ENCODE measurements at regions not wholly inside any gene's neighbourhood (a gene's known extent, or its start where the extent isn't known, plus 50 kb on each side); places are given as distances from the start of the nearest gene placed in this dataset.

DNA sequence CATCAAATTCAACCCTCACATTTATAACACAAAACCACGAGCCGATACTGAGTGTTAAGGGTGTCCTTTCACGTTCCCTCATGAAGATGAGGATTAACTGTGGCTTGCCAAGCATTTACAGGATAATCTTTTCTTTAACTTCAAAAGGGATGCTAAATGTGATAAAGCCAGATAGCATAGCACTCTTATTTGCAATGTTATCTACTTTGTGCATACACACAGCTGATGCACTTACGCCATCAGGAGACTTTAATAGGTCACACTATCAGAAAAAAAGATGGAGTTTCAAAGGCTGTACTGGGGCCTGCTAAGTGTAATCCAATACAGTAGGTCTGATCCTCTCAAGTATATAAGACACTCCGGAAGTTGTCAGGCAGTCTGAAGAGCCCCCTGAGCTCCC is 572.7 kb downstream of the PIK3C3 start:
- H3K27ac ChIP-seq (ENCODE audit: insufficient read depth, low read depth, low read length): no peak overlapping the region
- FAIRE-seq (no peak), DNase-seq (ENCODE audit: low read depth, low spot score) (no peak)
- TF ChIP-seq GATA2 (IDR thresholded peaks at IDR 0.05; ENCODE audit: insufficient read depth, insufficient read length, low read depth, low read length) (no peak), MAX (IDR thresholded peaks at IDR 0.05; ENCODE audit: insufficient read depth, insufficient read length) (no peak), JUN (IDR thresholded peaks at IDR 0.05; ENCODE audit: borderline replicate concordance, insufficient read depth, insufficient read length, low read depth) (no peak), POLR2A (IDR thresholded peaks at IDR 0.05; ENCODE audit: low read depth, low read length) (no peak), FOS (IDR thresholded peaks at IDR 0.05; ENCODE audit: borderline replicate concordance, insufficient read depth, low read length) (no peak), MYC (IDR thresholded peaks at IDR 0.05; ENCODE audit: low read depth, low read length) (no peak), POLR2AphosphoS5 (IDR thresholded peaks at IDR 0.05; ENCODE audit: insufficient read depth, low read depth, low read length) (no peak), EZH2 (IDR thresholded peaks at IDR 0.05; ENCODE audit: borderline replicate concordance, low read depth, low read length, severe bottlenecking) (no peak)
- TF ChIP-seq, protein P1, sequence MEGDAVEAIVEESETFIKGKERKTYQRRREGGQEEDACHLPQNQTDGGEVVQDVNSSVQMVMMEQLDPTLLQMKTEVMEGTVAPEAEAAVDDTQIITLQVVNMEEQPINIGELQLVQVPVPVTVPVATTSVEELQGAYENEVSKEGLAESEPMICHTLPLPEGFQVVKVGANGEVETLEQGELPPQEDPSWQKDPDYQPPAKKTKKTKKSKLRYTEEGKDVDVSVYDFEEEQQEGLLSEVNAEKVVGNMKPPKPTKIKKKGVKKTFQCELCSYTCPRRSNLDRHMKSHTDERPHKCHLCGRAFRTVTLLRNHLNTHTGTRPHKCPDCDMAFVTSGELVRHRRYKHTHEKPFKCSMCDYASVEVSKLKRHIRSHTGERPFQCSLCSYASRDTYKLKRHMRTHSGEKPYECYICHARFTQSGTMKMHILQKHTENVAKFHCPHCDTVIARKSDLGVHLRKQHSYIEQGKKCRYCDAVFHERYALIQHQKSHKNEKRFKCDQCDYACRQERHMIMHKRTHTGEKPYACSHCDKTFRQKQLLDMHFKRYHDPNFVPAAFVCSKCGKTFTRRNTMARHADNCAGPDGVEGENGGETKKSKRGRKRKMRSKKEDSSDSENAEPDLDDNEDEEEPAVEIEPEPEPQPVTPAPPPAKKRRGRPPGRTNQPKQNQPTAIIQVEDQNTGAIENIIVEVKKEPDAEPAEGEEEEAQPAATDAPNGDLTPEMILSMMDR (IDR thresholded peaks at IDR 0.05; ENCODE audit: extremely low read depth in 1 of 2, insufficient read depth in 1 of 2, low read depth in 1 of 2, low read length in 2 of 2): no peak
- H3K79me2 ChIP-seq (ENCODE audit: control insufficient read depth, insufficient read depth, low read length): no peaks in the 10 kb centered on the region
- no peaks in the 10 kb centered on the region for H3K4me1 ChIP-seq (ENCODE audit: control insufficient read depth, extremely low read depth, insufficient read depth, low read length)
- dilution Hi-C loops (cut with MboI; ENCODE audit: extremely low pct_ligation_motif_present, low sequenced_read_pairs) (no loop called here), intact Hi-C loops (cut with micrococcal nuclease) (no loop called here)
- H3K4me2 ChIP-seq (ENCODE audit: insufficient read depth, low read length): no peak overlapping the region
- BruUV-seq (replicated peaks): no TSS peak
- no peak overlapping the region for H3K4me3 ChIP-seq (replicated peaks in 1 of 3; ENCODE audit: insufficient read depth in 1 of 3, low read depth in 1 of 3, low read length in 3 of 3)
- H3K36me3 ChIP-seq (ENCODE audit: control insufficient read depth in 2 of 2, extremely low read depth in 1 of 2, insufficient read depth in 2 of 2, low read length in 2 of 2): no peaks in the 10 kb centered on the region
- no peak overlapping the region for H3K9ac ChIP-seq (replicated peaks; ENCODE audit: extremely low read depth, insufficient read depth, low read length)
- no peaks in the 10 kb centered on the region for H3K9me3 ChIP-seq (replicated peaks; ENCODE audit: control insufficient read depth, insufficient read depth, low read length)
- no peaks in the 10 kb centered on the region for H3K9me1 ChIP-seq (replicated peaks; ENCODE audit: control insufficient read depth, extremely low read depth, insufficient read depth, low read length)
- ChIA-PET CTCF (interaction anchor here (0.6 kb wide), 1 partner anchor 674 kb away, joined by 3 read pairs; no protein-coding TSS in a partner anchor), POLR2A (no interaction called here)
- no peaks in the 10 kb centered on the region for H3K27me3 ChIP-seq (ENCODE audit: control insufficient read depth in 2 of 2, insufficient read depth in 2 of 2, low read length in 2 of 2)
- no peaks in the 10 kb centered on the region for H4K20me1 ChIP-seq (replicated peaks; ENCODE audit: control insufficient read depth, extremely low read depth, insufficient read depth, low read length)
- no peak overlapping the region for H2AFZ ChIP-seq (ENCODE audit: low read depth, low read length)

Measured in endothelial cell of umbilical vein (primary cell).